OCI-M2 (cell line): ENCODE measurements at regions not wholly inside any gene's neighbourhood (a gene's known extent, or its start where the extent isn't known, plus 50 kb on each side); places are given as distances from the start of the nearest gene placed in this dataset.

Experiments
- DNase-seq: peaks from one replicate; lab custom pipeline; 2025; ENCODE audit not compliant: unreplicated experiment; lab: John Stamatoyannopoulos, UW

DNA sequence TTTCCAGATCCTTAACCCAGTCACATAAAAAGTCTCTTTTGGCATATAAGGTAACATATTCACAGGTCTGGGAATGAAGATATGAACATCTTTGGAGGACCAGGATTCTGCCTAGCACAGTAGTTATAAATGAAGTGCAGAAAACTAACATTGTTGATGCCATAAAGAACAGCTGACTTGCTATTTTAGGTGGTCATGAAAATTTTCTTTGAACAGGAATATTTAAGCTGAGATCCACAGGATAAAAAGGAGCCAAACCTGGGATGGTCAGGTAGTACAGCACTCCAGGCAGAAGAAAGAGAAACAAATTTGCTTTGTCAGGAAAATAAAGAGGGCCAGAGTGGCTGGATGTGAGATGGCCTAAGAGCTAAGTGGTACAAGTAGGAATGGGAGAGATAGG lies 80.0 kb downstream of the CENPW start:
- no peak for DNase-seq

DNA sequence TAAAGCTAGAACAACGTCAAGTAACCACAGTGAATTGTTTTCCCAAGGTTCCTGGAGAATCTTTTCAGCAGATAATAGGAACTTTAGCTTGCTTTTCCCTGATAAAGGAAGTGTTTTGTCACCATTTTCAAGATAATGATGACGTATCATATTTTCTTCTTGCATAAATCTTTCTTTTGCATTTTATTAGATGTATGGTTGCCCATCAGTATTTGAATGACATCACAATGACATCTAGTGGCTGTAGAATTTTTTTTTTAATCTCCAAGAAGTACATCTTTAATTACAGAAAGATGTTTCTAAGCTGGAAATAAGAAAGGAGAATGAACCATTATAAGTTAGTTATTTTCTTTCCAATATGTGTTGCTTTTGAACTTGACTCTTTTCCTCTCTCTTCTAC lies 83.0 kb downstream of the CENPW start:
- DNase-seq: no peak

DNA sequence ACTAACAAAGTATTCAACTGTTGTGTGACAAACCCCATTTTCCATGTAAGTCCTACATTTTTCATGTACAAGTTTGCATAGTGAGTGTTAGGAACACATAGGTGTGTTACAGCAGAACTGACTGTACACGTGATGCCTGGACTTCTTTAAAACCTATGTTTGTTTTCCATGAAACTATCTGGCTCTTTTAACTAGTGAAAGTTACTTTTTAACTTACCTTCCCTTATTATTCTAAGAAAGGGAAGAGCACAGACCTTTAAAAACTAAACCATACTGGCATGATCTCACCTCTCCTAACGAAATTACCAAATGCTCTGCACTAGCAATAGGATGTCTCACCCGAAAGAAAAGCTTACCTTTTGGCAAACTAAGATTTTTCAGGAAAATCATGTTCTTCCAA lies 87.8 kb downstream of the CENPW start:
- no peak for DNase-seq

DNA sequence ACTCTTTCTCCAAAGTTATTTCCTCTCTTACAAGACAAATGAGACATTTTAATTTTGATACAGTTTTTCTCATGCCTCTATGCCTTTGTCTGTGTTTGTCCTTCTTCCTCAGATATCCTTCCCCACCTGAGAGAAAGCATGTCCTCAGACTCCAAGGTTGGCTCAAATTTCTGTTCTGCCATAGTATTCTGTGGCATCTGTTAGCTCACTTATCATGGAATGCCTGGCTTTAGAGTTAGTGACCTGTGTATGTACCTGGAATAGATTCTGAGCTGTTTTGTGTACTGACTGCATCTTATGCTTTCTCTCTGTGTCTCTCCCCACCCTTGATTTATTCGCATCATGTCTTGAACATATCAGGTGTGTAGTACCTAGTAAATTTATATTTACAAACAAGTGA lies 90.0 kb downstream of the CENPW start:
- DNase-seq: no peak

DNA sequence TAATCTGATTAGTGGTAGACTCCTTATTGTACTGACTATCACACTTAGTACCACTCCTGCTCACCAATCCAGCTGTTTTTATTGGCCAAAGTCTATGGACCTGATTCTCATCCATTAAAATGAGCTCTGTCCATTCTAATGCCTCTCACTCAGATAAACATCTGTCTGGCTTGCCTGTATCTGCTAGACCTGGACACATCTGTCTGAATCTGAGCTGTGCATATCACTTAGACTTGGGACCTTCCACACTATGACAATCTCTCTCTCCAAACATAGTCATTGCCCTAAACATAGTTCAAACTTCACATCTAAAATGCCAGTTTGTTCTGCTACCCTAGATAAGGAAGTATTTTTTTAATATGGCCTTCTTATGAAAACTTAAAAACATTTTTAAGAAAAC lies 92.6 kb downstream of the CENPW start:
- no peak for DNase-seq

- DNase-seq: no peak
These were observed 94.0 kb downstream of the CENPW start for GRCh38 chr6:126433927-126434326.

GRCh38 chr6:126437205-126437604 lies 97.3 kb downstream of the CENPW start:
- no peak for DNase-seq

DNA sequence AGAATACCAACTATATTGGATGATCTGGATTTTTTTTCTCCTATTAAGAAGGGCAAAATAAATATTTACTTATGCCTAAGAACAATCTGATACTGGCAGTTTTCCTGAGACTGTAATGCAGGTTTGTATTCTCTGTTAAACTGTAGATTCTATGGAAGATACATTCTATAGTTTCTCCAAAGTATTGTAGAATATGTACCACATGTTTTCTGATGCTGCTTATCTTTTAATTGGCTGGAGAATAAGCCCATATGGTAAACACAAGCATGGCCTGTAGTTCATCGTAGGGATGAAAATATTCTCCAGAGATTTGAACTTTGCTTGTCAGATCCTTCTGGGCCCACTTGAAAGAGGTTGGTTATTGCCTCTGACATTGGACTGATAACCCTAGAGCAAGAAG lies 99.1 kb downstream of the CENPW start:
- no peak for DNase-seq

- DNase-seq: no peak
These were observed 101.0 kb downstream of the CENPW start for GRCh38 chr6:126440923-126441322.

- no peak for DNase-seq
These were observed 104.9 kb downstream of the CENPW start for GRCh38 chr6:126444659-126445273.

DNA sequence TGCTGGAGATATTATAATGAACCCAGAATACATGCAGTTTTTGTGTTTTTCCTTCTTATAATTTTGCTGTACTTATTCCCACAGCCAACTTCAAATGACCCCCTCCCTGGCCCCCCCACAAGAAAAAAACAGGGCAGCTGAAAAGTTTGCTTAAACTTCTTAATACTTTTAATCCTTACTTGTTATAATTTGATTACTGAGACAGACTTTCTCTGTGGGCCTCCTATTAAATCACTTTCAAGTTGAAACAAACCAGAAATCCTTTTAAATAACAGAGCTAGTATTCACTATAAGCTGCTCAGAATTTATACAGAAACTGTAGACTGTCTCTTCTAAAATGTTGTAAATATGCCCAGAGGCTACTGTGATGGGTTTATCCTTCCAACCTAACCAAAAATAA lies 106.3 kb downstream of the CENPW start:
- no peak for DNase-seq

DNA sequence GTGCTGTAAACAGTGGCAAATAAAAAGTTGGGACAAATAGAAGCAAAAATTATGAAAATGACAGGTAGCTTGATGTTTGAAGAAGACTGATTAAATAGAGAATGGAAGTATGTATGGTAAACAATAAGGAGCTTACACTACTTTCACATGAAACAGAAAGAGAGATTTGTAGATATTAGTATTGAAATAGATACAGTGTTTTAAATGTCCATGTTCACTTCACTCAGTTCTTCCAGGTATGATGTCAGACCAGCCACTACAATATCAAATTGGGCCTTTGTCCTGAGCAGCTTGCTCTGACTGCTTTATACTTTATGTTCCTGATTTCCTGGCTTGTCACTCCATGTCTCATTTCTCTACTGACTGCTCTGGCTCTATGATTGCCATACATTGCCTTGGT lies 107.5 kb downstream of the CENPW start:
- DNase-seq: no peak

DNA sequence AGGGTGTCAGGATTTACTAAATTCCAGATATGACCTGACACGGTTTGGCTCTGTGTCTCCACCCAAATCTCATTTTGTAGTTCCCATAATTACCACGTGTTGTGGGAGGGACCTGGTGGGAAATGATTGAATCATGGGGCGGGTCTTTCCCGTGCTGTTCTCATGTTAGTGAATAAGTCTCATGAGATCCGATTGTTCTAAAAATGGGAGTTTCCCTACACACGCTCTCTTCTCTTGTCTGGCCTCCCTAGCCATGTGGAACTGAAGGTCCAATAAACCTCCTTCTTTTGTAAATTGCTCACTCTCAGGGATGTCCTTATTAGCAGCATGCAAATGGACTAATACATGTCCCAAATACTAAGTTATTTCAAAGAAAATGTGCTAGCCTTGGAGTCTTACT lies 121.1 kb downstream of the CENPW start:
- DNase-seq: no peak

DNA sequence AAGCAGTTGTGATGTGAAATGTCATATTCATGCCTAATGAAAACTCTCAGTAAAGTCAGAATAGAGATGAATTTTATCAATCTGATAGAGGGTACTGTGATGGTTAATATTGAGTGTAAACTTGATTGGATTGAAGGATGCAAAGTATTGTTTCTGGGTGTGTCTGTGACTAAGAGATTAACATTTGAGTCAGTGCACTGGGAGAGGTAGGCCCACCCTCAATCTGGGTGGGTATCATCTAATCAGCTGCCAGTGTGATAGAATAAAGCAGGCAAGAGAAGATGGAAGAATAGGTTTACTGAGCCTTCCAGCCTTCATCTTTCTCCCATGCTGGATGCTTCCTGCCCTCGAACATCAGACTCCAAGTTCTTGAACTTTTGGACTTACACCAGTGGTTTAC lies 124.3 kb downstream of the CENPW start:
- no peak for DNase-seq

GRCh38 chr6:126475449-126475848 lies 135.5 kb downstream of the CENPW start:
- DNase-seq: no peak

DNA sequence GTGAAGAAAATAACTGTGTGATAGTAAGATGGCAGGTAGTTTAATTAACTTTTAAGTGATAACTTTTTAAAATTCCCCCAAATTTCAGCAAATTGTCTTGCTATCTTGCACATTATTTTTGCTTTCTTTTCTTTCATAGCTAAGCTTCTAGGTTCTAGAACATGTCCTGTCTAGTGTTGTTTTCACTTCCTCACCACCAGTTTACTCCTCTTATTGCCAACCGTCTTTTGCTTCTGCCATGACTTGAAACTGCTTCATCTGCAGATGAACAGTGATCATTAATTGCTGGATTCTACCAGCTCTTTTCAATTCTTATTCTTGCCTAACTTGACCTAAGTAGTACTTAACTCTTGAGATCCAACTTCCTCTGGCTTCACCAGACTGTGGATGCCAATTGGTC lies 137.8 kb downstream of the CENPW start:
- DNase-seq: no peak

GRCh38 chr6:126480268-126480667 lies 140.4 kb downstream of the CENPW start:
- DNase-seq: no peak

- no peak for DNase-seq
These were observed 141.4 kb downstream of the CENPW start for GRCh38 chr6:126481319-126481718.

- DNase-seq: no peak
These were observed 164.9 kb downstream of the CENPW start for GRCh38 chr6:126504792-126505191.

DNA sequence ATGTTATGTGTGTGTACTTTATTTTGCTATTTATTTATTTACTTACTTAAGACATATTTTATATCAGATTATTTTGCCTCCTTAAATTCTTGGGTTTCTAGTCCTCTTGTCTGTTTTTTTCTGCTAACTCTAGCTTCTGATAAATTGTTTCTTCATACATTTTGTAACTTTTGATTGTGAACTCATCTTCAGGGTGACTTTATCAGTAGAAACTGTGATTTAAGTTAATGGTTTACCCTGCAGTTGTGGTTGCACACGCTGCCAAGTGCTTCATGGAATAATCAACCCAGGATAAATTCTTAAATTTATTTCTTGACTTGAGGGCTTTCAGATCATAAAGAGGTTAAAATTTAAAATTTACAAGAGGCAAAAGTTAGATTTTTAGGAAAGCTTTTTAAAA lies 173.3 kb downstream of the CENPW start:
- DNase-seq: no peak

DNA sequence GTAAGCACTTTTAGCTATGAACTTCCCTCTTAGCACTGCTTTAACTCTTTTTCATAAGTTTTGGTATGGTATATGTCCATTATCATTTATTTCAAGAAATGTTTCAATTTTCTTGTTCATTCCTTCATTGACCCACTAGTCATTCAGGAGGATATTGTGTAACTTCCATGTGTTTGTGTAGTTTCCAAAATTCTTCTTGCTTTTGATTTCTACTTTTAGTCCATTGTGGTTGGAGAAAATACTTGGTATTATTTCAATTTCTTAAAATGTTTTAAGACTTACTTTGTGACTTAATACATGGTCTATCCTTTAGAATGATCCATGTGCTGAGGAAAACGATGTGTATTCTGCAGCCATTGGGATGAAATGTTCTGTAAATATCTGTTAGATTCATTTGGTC lies 176.5 kb downstream of the CENPW start:
- no peak for DNase-seq

- no peak for DNase-seq
These were observed 185.0 kb downstream of the CENPW start for GRCh38 chr6:126524811-126525326.

GRCh38 chr6:126526547-126526946 lies 186.6 kb downstream of the CENPW start:
- DNase-seq: no peak
